Trophoblast cell (in vitro differentiated cells and primary cell): ENCODE measurements at regions not wholly inside any gene's neighbourhood (a gene's known extent, or its start where the extent isn't known, plus 50 kb on each side); places are given as distances from the start of the nearest gene placed in this dataset.
"Not testable (repeated sequence)": the region's sequence is repeated elsewhere in the genome, so short reads cannot be mapped to it uniquely, and the experiment has no call there.

Experiments used
- DNase-seq, 2 donors: peaks; one replicate each; pipeline ENCODE4 v3.0.0-alpha.2; 2016
- H2AFZ ChIP-seq: 2 replicates; pipeline ENCODE4 v1.6.1; 2013; ENCODE audit warnings: low read length, moderate library complexity, mild to moderate bottlenecking; ENCODE audit not compliant: insufficient read depth, poor library complexity
- H2AK5ac ChIP-seq: 2 replicates; pipeline ENCODE4 v1.6.1; 2013; ENCODE audit warnings: mild to moderate bottlenecking, low read length
- H2BK120ac ChIP-seq: 2 replicates; pipeline ENCODE4 v1.6.1; 2013; ENCODE audit warnings: low read length, mild to moderate bottlenecking, moderate library complexity; ENCODE audit not compliant: insufficient read depth, poor library complexity
- H2BK12ac ChIP-seq: 2 replicates; pipeline ENCODE4 v1.6.1; 2013; ENCODE audit warnings: mild to moderate bottlenecking, low read length, moderate library complexity
- H2BK5ac ChIP-seq: 2 replicates; pipeline ENCODE4 v1.6.1; 2013; ENCODE audit warnings: low read length, low read depth, moderate library complexity, mild to moderate bottlenecking; ENCODE audit not compliant: poor library complexity
- H3K14ac ChIP-seq: 2 replicates; pipeline ENCODE4 v1.6.1; 2013; ENCODE audit warnings: mild to moderate bottlenecking, low read length
- H3K18ac ChIP-seq: 2 replicates; pipeline ENCODE4 v1.6.1; 2013; ENCODE audit warnings: mild to moderate bottlenecking, low read length
- H3K23ac ChIP-seq: 2 replicates; pipeline ENCODE4 v1.6.1; 2013; ENCODE audit warnings: low read length
- H3K27ac ChIP-seq: 2 replicates; pipeline ENCODE4 v1.5.1; 2013; ENCODE audit warnings: low read depth, mild to moderate bottlenecking, inconsistent platforms, low read length, moderate library complexity
- H3K27me3 ChIP-seq: 2 replicates; pipeline ENCODE4 v1.6.1; 2013; ENCODE audit warnings: inconsistent platforms, mild to moderate bottlenecking, low read length, moderate library complexity; ENCODE audit not compliant: insufficient read depth
- H3K36me3 ChIP-seq, 2 experiments: 1 replicate in 1 of 2; 2 replicates in 1 of 2; pipeline ENCODE4 v1.6.1; 2013; ENCODE audit warnings: low read length in 2 of 2, mild to moderate bottlenecking in 2 of 2, moderate library complexity in 1 of 2; ENCODE audit not compliant: insufficient read depth in 2 of 2, control insufficient read depth in 1 of 2
- H3K4ac ChIP-seq: 2 replicates; pipeline ENCODE4 v1.6.1; 2013; ENCODE audit warnings: low read depth, mild to moderate bottlenecking, low read length, moderate library complexity
- H3K4me1 ChIP-seq, 2 experiments: 1 replicate in 1 of 2; 2 replicates in 1 of 2; pipeline ENCODE4 v1.6.1; 2013; ENCODE audit warnings: low read length in 2 of 2, mild to moderate bottlenecking in 2 of 2, moderate library complexity in 1 of 2; ENCODE audit not compliant: insufficient read depth in 2 of 2, control insufficient read depth in 1 of 2
- H3K4me2 ChIP-seq: 2 replicates; pipeline ENCODE4 v1.6.1; 2013; ENCODE audit warnings: inconsistent platforms, mild to moderate bottlenecking, low read length, moderate library complexity
- H3K4me3 ChIP-seq: 2 replicates; pipeline ENCODE4 v1.5.1; 2013; ENCODE audit warnings: mild to moderate bottlenecking, low read depth, low read length, inconsistent platforms
- H3K79me1 ChIP-seq: one replicate; pipeline ENCODE4 v1.6.1; 2013; ENCODE audit warnings: low read length
- H3K79me2 ChIP-seq: 2 replicates; pipeline ENCODE4 v1.6.1; 2013; ENCODE audit warnings: low read length, mild to moderate bottlenecking; ENCODE audit not compliant: control insufficient read depth, insufficient read depth, poor library complexity
- H3K9ac ChIP-seq: 2 replicates; pipeline ENCODE4 v1.6.1; 2013; ENCODE audit warnings: mild to moderate bottlenecking, low read length
- H3K9me3 ChIP-seq: 2 replicates; pipeline ENCODE4 v1.6.1; 2013; ENCODE audit warnings: low read depth, mild to moderate bottlenecking, control low read depth, inconsistent platforms, low read length; ENCODE audit not compliant: insufficient read depth
- H4K12ac ChIP-seq: 2 replicates; pipeline ENCODE4 v1.6.1; 2013; ENCODE audit warnings: low read depth, mild to moderate bottlenecking, low read length, moderate library complexity
- H4K8ac ChIP-seq: 2 replicates; pipeline ENCODE4 v1.6.1; 2013; ENCODE audit warnings: low read depth, mild to moderate bottlenecking, low read length, moderate library complexity
- H4K91ac ChIP-seq: one replicate; pipeline ENCODE4 v1.6.1; 2013; ENCODE audit warnings: low read depth, mild to moderate bottlenecking, low read length, moderate library complexity
- WGBS: extraction: QIAGEN DNeasy Blood & Tissue Kit; methylation state at CpG from one replicate; pipeline ENCODE4 v1.1.7; 2013; ENCODE audit warnings: missing lambda C conversion rate; ENCODE audit not compliant: insufficient read length, insufficient coverage; ENCODE audit errors: extremely low coverage; 5-methylcytosine and 5-hydroxymethylcytosine counted together

GRCh38 chr6:15176816-15177370 is 69.0 kb upstream of the JARID2 start:
- H2BK120ac ChIP-seq, result no peak overlapping the region
- no peaks in the 10 kb centered on the region for H3K79me1 ChIP-seq
- no peak overlapping the region for H2BK5ac ChIP-seq
- no peak overlapping the region for H2BK12ac ChIP-seq
- H4K91ac ChIP-seq, result no peak overlapping the region
- H4K12ac ChIP-seq, result no peak overlapping the region
- no peak overlapping the region for H3K27ac ChIP-seq
- no peak overlapping the region for H3K23ac ChIP-seq
- no peaks in the 10 kb centered on the region for H3K4me1 ChIP-seq
- no peak overlapping the region for H3K18ac ChIP-seq
- H3K14ac ChIP-seq, result no peak overlapping the region
- no peak overlapping the region for H3K4me3 ChIP-seq
- no peak overlapping the region for H3K9ac ChIP-seq
- H3K4me2 ChIP-seq, result no peak overlapping the region
- H3K27me3 ChIP-seq, result no peaks in the 10 kb centered on the region
- no peak for DNase-seq
- no peak overlapping the region for H3K4ac ChIP-seq
- H3K36me3 ChIP-seq, result no peaks in the 10 kb centered on the region
- no CpG with 5 or more reads among the region's 9 CpGs for WGBS
- no peak overlapping the region for H2AFZ ChIP-seq
- H2AK5ac ChIP-seq, result no peak overlapping the region
- H3K9me3 ChIP-seq, result no peaks in the 10 kb centered on the region
- no peaks in the 10 kb centered on the region for H3K79me2 ChIP-seq
- no peak overlapping the region for H4K8ac ChIP-seq

GRCh38 chr6:15183979-15184378 is 61.9 kb upstream of the JARID2 start:
- no peaks in the 10 kb centered on the region for H3K4me1 ChIP-seq
- H3K27me3 ChIP-seq, result no peaks in the 10 kb centered on the region
- H2BK12ac ChIP-seq, result no peak overlapping the region
- no peak overlapping the region for H3K14ac ChIP-seq
- no peak overlapping the region for H2BK120ac ChIP-seq
- H3K9ac ChIP-seq, result no peak overlapping the region
- H3K4me3 ChIP-seq, result no peak overlapping the region
- no peak overlapping the region for H4K12ac ChIP-seq
- no peaks in the 10 kb centered on the region for H3K36me3 ChIP-seq
- no CpG with 5 or more reads among the region's 2 CpGs for WGBS
- H3K4me2 ChIP-seq, result no peak overlapping the region
- H3K18ac ChIP-seq, result no peak overlapping the region
- no peak overlapping the region for H3K27ac ChIP-seq
- H3K4ac ChIP-seq, result no peak overlapping the region
- no peaks in the 10 kb centered on the region for H3K79me2 ChIP-seq
- H2AFZ ChIP-seq, result no peak overlapping the region
- no peak overlapping the region for H2BK5ac ChIP-seq
- H3K9me3 ChIP-seq, result no peaks in the 10 kb centered on the region
- H3K23ac ChIP-seq, result no peak overlapping the region
- no peak overlapping the region for H2AK5ac ChIP-seq
- no peaks in the 10 kb centered on the region for H3K79me1 ChIP-seq
- DNase-seq, result no peak
- H4K91ac ChIP-seq, result no peak overlapping the region
- no peak overlapping the region for H4K8ac ChIP-seq

GRCh38 chr6:15184441-15184861 is 61.4 kb upstream of the JARID2 start:
- DNase-seq, result peak in 1 of 2 donors; percentile 10

GRCh38 chr6:15185111-15185510 is 60.8 kb upstream of the JARID2 start:
- not testable (repeated sequence) for H3K4me3 ChIP-seq, H2AFZ ChIP-seq, H3K79me2 ChIP-seq, H4K91ac ChIP-seq, H2AK5ac ChIP-seq, H4K8ac ChIP-seq, H3K27ac ChIP-seq, DNase-seq, H3K36me3 ChIP-seq, H3K23ac ChIP-seq, H3K27me3 ChIP-seq, H2BK12ac ChIP-seq, H2BK5ac ChIP-seq, H3K4ac ChIP-seq, H3K9ac ChIP-seq, H2BK120ac ChIP-seq, H3K4me1 ChIP-seq, H3K4me2 ChIP-seq, H3K14ac ChIP-seq, H4K12ac ChIP-seq, H3K9me3 ChIP-seq, H3K79me1 ChIP-seq, H3K18ac ChIP-seq
- no CpG with 5 or more reads among the region's 8 CpGs for WGBS

More at GRCh38 chr6:15184441-15184861, 61.4 kb upstream of the JARID2 start:
- no peak overlapping the region for H3K4me2 ChIP-seq
- no peaks in the 10 kb centered on the region for H3K27me3 ChIP-seq
- no peaks in the 10 kb centered on the region for H3K79me1 ChIP-seq
- no peak overlapping the region for H3K4me3 ChIP-seq
- no peak overlapping the region for H2AFZ ChIP-seq
- WGBS, result no CpG with 5 or more reads among the region's 2 CpGs
- no peak overlapping the region for H4K91ac ChIP-seq
- no peaks in the 10 kb centered on the region for H3K36me3 ChIP-seq
- H3K23ac ChIP-seq, result no peak overlapping the region
- H3K18ac ChIP-seq, result no peak overlapping the region
- H3K4ac ChIP-seq, result no peak overlapping the region
- no peaks in the 10 kb centered on the region for H3K79me2 ChIP-seq
- no peak overlapping the region for H2BK120ac ChIP-seq
- H3K9me3 ChIP-seq, result no peaks in the 10 kb centered on the region
- no peak overlapping the region for H3K9ac ChIP-seq
- no peak overlapping the region for H2BK5ac ChIP-seq
- H2AK5ac ChIP-seq, result no peak overlapping the region
- no peak overlapping the region for H4K12ac ChIP-seq
- no peak overlapping the region for H4K8ac ChIP-seq
- H3K14ac ChIP-seq, result no peak overlapping the region
- no peak overlapping the region for H2BK12ac ChIP-seq
- H3K4me1 ChIP-seq, result no peaks in the 10 kb centered on the region
- H3K27ac ChIP-seq, result no peak overlapping the region
